Activated CD4-positive, alpha-beta T cell treated with anti-CD3 and anti-CD28 coated beads for 1 hour (primary cell): ENCODE measurements at regions not wholly inside any gene's neighbourhood (a gene's known extent, or its start where the extent isn't known, plus 50 kb on each side); places are given as distances from the start of the nearest gene placed in this dataset.

ENCODE experiments used
- DNase-seq: peaks from one replicate; pipeline ENCODE4 v3.0.0-alpha.2; 2020

GRCh38 chr6:1553562-1554083 is 56.1 kb upstream of the FOXC1 start:
- no peak for DNase-seq

GRCh38 chr6:1554141-1554475 is 55.6 kb upstream of the FOXC1 start:
- no peak for DNase-seq

- DNase-seq, result peak; percentile 67
These were observed 55.0 kb upstream of the FOXC1 start for GRCh38 chr6:1554476-1555310.

GRCh38 chr6:1558388-1558787 is 51.3 kb upstream of the FOXC1 start:
- no peak for DNase-seq
